ENCODE measurements at regions not wholly inside any gene's neighbourhood (a gene's known extent, or its start where the extent isn't known, plus 50 kb on each side); places are given as distances from the start of the nearest gene placed in this dataset.

DNA sequence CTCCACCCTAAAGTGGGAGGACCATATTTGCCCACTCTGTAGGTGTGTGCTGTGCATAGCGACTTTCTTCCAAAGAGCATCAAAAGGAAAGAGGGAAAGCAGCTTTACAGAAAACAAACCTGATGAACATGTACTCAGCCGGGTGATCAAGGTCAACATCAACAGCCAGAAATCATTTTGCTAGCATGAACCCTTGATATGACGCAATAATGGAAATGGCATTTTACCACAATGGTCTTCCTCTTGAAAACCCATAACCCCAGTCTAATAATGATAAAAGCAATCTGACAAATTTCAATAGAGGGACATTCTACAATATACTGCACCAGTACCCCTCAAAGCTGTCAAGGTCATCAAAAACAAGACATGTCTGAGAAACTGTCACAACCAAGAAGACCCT lies 350.2 kb downstream of the FBXO15 start:
- H3K27ac ChIP-seq: no peak overlapping the region
- no peak overlapping the region for H3K4me3 ChIP-seq
- H3K4me1 ChIP-seq: no peaks in the 10 kb centered on the region
- intact Hi-C loops (cut with DNase I; ENCODE audit: low total_unique reads): no loop called here
- TF ChIP-seq, protein P1, sequence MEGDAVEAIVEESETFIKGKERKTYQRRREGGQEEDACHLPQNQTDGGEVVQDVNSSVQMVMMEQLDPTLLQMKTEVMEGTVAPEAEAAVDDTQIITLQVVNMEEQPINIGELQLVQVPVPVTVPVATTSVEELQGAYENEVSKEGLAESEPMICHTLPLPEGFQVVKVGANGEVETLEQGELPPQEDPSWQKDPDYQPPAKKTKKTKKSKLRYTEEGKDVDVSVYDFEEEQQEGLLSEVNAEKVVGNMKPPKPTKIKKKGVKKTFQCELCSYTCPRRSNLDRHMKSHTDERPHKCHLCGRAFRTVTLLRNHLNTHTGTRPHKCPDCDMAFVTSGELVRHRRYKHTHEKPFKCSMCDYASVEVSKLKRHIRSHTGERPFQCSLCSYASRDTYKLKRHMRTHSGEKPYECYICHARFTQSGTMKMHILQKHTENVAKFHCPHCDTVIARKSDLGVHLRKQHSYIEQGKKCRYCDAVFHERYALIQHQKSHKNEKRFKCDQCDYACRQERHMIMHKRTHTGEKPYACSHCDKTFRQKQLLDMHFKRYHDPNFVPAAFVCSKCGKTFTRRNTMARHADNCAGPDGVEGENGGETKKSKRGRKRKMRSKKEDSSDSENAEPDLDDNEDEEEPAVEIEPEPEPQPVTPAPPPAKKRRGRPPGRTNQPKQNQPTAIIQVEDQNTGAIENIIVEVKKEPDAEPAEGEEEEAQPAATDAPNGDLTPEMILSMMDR (IDR thresholded peaks at IDR 0.05): no peak
- TF ChIP-seq POLR2A (IDR thresholded peaks at IDR 0.05): no peak
- no peaks in the 10 kb centered on the region for H3K36me3 ChIP-seq
- no peaks in the 10 kb centered on the region for H3K9me3 ChIP-seq
- no peaks in the 10 kb centered on the region for H3K27me3 ChIP-seq
- DNase-seq: no peak

DNA sequence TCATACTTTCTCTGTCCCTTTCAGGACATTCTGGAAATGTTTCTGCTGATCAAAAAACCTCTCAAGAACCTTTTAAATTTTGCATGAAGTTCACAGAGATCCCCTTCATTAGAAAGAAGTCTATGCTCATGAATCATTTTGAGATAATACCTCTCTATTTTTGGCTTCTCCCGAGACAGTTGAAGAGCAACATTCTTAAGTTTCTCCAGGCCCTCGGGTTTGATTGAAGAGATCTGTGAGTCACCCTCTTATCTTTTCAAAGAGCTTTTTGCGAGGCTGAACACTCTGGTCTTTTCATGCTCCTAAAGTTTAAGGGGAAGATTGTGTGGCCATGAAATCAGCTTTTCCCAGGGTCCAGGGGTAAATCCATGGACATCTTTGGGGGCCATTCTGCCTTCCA lies 354.2 kb downstream of the FBXO15 start:
- no peaks in the 10 kb centered on the region for H3K27me3 ChIP-seq
- no peak overlapping the region for H3K27ac ChIP-seq
- H3K4me3 ChIP-seq: no peak overlapping the region
- no peaks in the 10 kb centered on the region for H3K36me3 ChIP-seq
- TF ChIP-seq, protein P1 (IDR thresholded peaks at IDR 0.05): no peak
- no peak for TF ChIP-seq POLR2A (IDR thresholded peaks at IDR 0.05)
- no peak for DNase-seq
- intact Hi-C loops (cut with DNase I; ENCODE audit: low total_unique reads): no loop called here
- H3K4me1 ChIP-seq: no peaks in the 10 kb centered on the region
- no peaks in the 10 kb centered on the region for H3K9me3 ChIP-seq

DNA sequence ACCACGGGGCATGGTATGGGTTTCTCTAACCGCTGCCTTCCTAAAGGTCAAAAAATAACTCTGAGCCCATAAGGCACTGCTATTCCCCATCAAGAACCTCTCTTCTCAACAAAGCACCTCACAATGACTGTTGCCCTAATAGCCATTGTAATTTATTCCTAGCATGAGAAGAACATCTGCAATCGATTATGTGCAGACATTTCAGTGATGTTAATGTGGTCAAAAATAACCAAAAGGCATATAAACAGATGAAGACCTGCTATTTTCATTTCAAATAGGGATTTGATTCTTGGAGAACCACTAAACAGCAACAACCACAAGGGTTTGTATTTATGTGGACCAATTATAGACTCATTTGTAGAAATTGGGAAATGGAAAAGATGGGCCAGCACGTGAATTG lies 356.6 kb downstream of the FBXO15 start:
- DNase-seq: no peak
- no peaks in the 10 kb centered on the region for H3K27me3 ChIP-seq
- H3K4me3 ChIP-seq: no peak overlapping the region
- TF ChIP-seq, protein P1 (IDR thresholded peaks at IDR 0.05): no peak
- TF ChIP-seq POLR2A (IDR thresholded peaks at IDR 0.05): no peak
- H3K27ac ChIP-seq: no peak overlapping the region
- no peaks in the 10 kb centered on the region for H3K9me3 ChIP-seq
- no peaks in the 10 kb centered on the region for H3K36me3 ChIP-seq
- H3K4me1 ChIP-seq: no peaks in the 10 kb centered on the region
- intact Hi-C loops (cut with DNase I; ENCODE audit: low total_unique reads): no loop called here

DNA sequence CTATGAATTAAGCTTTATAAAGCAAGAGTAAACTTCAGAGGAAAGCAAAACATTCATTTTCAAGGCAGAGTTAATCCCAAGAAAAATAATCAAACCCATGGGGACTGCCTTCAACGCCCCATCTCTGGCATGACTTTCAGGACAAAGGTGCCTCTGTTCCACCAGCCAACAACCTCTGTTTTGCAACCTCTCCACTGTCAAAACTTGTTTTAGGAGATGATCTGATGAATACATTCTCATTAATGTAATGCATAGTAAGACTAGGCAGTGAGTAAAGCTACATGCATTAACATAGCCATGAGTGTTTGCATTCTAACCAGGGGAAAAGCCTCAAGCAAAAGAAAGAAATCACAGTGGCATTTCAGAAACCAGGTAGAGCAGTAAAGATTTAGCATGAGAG lies 357.0 kb downstream of the FBXO15 start:
- TF ChIP-seq, protein P1 (IDR thresholded peaks at IDR 0.05): no peak
- TF ChIP-seq POLR2A (IDR thresholded peaks at IDR 0.05): no peak
- no peak overlapping the region for H3K27ac ChIP-seq
- DNase-seq: no peak
- intact Hi-C loops (cut with DNase I; ENCODE audit: low total_unique reads): no loop called here
- no peaks in the 10 kb centered on the region for H3K4me1 ChIP-seq
- H3K36me3 ChIP-seq: no peaks in the 10 kb centered on the region
- no peaks in the 10 kb centered on the region for H3K9me3 ChIP-seq
- no peak overlapping the region for H3K4me3 ChIP-seq
- H3K27me3 ChIP-seq: no peaks in the 10 kb centered on the region

DNA sequence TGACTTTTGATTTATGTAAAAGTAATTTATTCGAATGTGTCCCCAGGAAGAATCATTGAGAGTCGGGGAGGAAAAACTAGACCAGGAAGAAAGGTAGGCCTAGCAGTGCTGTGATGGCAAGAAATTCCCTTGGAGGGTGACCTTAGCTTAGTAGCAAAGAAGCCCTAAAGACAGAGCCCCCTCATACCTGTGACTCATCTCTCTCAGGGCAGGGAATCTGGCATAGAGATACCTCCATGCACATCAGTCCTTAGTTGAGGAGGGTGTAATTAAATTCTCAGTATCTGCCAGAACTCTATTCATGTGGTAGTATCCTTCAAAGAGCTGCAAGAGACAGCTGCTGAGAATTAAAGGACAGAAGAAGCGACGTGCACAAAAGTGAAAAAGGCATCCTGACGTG lies 360.3 kb downstream of the FBXO15 start:
- no peaks in the 10 kb centered on the region for H3K27me3 ChIP-seq
- no peaks in the 10 kb centered on the region for H3K4me1 ChIP-seq
- no peak overlapping the region for H3K27ac ChIP-seq
- H3K9me3 ChIP-seq: no peaks in the 10 kb centered on the region
- no peaks in the 10 kb centered on the region for H3K36me3 ChIP-seq
- intact Hi-C loops (cut with DNase I; ENCODE audit: low total_unique reads): no loop called here
- H3K4me3 ChIP-seq: no peak overlapping the region
- DNase-seq: no peak
- TF ChIP-seq, protein P1 (IDR thresholded peaks at IDR 0.05): no peak
- no peak for TF ChIP-seq POLR2A (IDR thresholded peaks at IDR 0.05)
